IPS-NIHi11 (cell line): ENCODE measurements at regions not wholly inside any gene's neighbourhood (a gene's known extent, or its start where the extent isn't known, plus 50 kb on each side); places are given as distances from the start of the nearest gene placed in this dataset.

Experiments used
- DNase-seq: peaks from one replicate; pipeline ENCODE4 v3.0.0; 2012; ENCODE audit warnings: mixed read lengths, low spot score

- DNase-seq = no peak
These were observed 177.5 kb downstream of the RBM43 start for GRCh38 chr2:151083856-151084795.

DNA sequence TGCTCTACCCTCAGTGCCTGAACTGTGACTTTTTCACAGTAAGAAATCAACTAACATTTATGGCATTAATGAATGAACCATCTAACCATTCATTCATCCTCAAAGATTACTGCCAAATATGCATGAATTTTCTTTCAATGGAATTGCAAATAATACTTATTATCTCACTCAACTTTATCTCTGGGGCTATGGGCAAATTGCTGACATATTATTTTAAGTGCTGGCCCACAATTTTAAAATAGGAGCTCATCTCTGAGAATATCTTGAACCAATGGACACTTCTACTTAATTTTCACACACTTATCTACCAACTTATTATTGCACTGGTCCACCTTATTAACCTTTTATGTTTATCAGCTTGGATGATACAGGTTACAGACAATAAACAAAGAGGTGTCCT is 182.8 kb downstream of the RBM43 start:
- no peak for DNase-seq

DNA sequence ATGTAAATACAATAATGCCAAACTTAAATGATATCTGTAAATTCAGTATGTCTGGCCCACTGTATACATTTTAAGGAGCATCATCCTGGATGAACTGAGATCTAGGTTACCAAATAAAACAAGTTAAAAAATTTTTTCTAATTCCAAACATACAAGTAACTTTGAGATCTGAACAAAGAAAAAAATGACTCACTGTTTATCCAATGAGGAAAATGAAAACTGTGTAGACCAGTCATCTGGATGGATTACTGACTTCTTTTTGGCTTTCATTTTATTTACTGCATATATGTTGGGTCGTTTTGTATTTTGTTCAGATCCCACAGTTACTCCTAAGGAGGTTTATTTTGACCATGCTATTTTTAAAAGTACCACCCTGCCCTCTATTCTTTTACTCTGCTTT is 189.8 kb downstream of the RBM43 start:
- no peak for DNase-seq

GRCh38 chr2:151071382-151071781 is 190.3 kb downstream of the RBM43 start:
- DNase-seq = peak; percentile 22

GRCh38 chr2:151070253-151070652 is 191.4 kb downstream of the RBM43 start:
- DNase-seq = no peak

- no peak for DNase-seq
These were observed 193.8 kb downstream of the RBM43 start for GRCh38 chr2:151067658-151068369.

GRCh38 chr2:151063271-151063670 is 198.4 kb downstream of the RBM43 start:
- no peak for DNase-seq

- no peak for DNase-seq
These were observed 201.4 kb downstream of the RBM43 start for GRCh38 chr2:151060287-151060686.

DNA sequence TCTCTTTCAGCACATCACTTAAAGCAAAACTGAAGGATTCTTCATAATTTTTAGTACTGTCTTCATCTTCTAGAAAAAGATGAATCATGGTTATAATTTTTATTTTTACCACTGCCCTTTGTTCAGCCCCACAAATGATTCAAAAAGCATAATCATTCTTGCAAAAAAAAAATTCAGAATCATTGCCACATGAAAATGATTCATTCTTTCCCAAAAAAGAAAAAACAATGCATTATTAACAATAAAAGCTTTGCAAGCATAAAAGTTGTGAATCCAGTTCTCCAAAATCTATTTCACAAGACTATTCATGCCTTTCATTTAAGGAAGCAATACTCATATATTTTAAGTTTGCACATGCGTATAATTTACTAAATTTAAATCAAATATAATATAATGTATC is 204.8 kb downstream of the RBM43 start:
- no peak for DNase-seq

DNA sequence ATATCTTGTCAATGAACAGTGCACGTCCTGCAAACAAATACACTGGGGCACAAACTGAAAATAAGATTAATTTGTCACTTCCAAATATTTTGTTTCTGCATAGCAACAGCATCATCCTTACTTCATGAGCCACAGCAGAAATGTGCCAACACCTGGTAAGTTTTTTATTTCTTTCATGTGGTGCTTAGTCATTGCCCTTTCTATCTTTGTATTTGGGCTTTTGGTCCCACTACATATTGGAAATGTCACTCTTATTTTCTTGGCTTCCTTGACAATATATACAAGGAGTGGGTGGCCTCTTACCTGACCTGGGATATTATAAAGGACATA is 208.0 kb downstream of the RBM43 start:
- no peak for DNase-seq

DNA sequence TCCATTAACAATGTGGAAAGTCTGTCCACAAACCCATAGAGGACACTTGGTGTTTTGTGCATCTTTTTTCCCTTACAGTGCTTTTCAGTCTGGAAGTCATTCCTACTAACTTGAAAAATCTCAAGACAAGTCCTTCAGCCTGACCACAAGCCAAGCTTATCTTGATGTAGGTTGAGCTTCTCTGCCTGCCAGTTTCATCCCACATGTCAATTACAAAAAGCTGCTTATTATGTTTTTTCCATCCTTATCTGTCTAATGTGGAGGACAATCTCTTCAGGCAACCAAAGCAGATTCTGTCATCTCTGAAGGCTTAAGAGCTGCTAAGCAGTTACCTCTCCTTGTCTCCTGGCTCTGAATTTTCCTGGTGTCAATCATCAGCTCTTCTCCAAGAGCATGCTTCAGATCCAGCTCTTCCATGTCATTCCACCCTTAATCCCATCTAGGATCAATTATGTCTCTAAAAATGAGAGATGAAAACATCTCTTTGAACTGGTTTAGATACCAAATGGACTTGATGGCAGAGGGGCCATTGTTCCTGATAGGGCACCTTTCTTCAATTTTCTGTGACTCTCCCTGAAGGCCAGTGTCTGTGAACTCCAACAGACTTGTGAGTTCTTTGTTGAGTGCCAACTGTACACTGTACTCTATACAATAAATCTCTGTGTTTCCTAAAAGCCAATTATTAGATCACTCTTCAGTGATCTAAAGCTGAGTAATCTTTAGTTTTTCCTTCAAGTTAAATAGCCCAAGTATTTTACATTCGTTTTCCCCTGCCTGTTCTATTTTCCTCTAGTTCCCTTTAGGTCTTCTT is 208.6 kb downstream of the RBM43 start:
- no peak for DNase-seq

DNA sequence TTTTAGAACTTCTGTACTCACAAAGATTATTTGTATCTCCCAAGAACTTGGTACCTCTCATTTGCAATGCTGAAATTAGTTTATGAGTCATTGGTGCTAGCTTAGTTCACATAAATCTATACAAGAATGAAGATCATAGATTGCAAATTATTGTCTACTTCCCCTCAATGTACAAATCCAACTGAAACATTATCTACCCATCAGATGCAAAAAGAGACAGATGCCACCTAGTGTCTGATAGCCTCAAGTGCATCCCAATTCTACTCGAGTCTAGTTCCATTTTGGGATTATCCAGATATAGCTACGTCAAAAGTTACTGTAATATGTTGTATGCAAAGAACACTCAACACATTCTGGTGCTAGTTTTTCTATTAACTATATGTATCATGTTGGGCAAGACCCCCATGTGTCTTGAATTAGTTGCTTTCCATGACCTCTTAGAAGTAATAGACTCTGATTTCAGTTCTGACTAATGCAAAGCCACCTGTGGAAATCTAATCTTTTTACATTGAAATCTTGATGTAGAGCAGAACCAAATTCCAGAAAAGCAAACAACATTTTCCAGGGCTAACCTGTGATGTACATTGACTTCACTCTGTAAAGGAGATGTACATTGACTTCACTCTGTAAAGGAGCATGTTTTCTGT is 210.0 kb downstream of the RBM43 start:
- DNase-seq = peak; percentile 39

GRCh38 chr2:151049746-151050145 is 211.9 kb downstream of the RBM43 start:
- no peak for DNase-seq

GRCh38 chr2:151048331-151049054 is 213.2 kb downstream of the RBM43 start:
- DNase-seq = no peak

GRCh38 chr2:151043484-151043883 is 218.2 kb downstream of the RBM43 start:
- peak; percentile 20 for DNase-seq

DNA sequence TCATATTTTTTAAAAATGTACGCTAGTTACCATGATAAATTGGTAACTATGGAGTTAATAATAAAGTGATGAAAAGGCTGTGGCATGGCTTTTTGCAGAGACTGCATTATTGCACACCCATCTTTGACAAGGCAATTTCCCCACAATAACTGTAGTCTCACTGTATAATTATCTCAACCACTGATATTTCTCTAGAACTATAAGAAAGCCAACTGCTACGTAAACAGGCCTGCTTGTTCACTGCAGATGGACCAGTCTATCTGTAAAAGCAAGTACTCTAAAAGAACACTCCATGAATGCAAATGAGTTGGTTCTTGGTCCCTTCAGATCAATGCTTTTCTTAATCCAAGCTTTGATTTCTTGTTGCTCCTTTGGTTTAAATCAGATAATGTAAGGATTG is 218.7 kb downstream of the RBM43 start:
- no peak for DNase-seq

GRCh38 chr2:151040039-151040438 is 221.6 kb downstream of the RBM43 start:
- no peak for DNase-seq

DNA sequence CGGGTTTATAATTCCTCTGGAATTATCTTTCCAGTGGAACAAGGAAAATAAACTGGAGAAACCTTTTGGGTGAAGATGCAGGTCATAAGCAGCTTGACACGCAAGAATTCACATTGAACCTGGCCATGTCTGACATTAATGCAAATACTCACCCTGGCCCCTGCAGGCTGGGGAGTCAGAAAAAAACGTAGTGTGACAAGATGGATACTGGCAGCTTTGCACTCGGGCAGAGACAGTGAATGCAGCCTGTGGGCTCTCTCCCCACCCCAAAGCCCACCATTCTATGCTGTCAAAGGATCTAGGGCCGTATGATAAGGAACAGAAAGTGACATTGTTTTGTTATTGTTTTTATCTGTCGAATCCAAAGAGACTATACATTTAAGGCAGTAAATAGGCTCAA is 223.1 kb downstream of the RBM43 start:
- no peak for DNase-seq

DNA sequence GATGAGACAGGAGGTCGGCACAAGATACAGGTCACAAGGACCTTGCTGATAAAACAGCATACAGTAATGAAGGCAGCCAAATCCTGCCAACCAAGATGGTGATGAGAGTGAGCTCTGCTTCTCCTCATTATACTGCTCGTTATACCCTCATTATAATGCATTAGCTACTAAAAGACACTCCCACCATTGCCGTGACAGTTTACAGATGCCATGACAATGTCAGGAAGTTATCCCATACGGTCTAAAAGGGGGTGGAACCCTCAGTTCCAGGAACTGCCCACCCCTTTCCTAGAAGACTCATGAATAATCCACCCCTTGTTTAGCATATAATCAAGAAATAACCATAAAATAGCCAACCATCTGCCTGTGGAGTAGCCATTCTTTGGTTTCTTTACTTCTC is 224.2 kb downstream of the RBM43 start:
- DNase-seq = no peak

DNA sequence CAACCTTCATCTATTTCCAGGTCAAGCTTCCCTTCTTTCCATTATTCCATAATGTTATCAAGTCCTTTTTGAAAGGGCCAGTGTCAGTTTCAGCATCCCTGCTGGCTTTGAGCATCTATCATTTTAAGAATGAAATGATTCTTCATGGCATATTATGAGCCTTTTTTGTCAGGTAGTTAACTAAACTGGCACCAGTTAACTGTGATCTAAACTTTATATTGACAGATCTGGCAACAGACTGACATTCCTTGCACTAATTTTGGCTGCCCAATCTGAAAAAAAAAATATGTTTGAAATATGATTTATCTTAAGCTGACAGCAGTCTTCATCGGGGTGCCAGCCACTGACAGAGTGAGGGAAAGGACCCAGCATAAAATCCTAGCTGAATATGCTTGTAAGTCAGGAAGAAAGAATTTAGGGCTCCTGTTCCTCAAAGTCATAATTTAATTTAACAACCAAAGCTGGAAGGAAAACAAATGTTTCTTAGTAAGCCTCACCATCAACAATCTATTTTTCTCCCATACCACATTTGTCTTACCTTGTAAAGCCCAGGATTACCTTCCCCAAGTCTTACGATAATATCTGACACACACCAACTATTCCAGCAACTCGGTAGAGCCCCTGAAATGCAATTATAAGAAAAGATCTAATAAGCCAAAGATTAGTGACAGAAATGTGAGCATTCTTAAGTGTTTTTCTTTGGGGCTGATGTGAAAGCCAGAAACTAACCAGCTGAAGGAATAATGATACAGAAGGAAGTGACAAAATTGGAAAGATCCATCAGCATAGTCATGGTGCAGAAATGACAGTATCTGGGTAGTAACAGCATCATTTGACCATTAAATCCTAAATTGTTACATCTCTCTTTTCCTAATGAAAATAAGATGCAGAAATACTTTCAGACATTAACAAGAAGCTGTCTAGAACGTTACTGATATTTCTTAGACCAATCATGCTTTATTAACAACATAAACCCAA is 228.1 kb downstream of the RBM43 start:
- DNase-seq = no peak
